NCI-H1436 treated with DMSO at 0.1 percent for 48 hours (cell line): ENCODE measurements at regions not wholly inside any gene's neighbourhood (a gene's known extent, or its start where the extent isn't known, plus 50 kb on each side); places are given as distances from the start of the nearest gene placed in this dataset.
"Not testable (repeated sequence)": the region's sequence is repeated elsewhere in the genome, so short reads cannot be mapped to it uniquely, and the experiment has no call there.

Source experiments
- DNase-seq: peaks from one replicate; lab custom pipeline; 2025; lab: John Stamatoyannopoulos, UW

DNA sequence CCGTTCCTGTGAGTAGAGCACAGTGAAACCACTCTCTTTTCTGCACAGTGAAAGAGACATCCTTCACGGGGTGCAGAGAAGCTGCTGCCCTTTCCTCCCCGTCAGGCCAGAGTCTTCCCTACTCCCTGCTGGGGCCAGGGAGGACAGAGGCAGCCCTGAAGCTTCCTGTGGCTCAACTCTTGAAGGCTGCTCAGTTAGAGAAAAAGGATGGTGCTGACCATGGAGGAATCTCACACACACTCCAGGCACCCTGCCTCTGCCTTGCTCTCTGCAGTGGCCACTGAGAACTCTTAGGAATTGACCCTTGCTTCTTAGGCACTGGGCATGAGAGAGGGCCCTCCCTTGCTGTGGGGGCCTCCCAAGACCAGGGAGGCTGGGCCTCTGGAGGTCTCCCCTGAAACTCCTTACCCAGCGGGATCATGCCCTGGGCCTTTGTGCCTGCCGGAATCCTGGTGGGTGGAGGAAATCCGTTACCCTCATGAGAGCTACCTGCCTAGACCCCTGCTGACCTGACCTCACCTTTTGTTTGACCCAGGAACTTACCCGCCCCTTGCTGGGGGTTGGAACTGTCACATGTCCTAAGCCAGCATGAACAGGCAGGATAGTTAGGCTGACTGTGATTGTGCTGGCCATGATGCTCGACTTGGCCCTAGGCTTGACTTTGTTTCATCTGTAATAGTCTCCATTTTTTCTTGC lies 65.0 kb upstream of the CD93 start:
- no peak for DNase-seq

DNA sequence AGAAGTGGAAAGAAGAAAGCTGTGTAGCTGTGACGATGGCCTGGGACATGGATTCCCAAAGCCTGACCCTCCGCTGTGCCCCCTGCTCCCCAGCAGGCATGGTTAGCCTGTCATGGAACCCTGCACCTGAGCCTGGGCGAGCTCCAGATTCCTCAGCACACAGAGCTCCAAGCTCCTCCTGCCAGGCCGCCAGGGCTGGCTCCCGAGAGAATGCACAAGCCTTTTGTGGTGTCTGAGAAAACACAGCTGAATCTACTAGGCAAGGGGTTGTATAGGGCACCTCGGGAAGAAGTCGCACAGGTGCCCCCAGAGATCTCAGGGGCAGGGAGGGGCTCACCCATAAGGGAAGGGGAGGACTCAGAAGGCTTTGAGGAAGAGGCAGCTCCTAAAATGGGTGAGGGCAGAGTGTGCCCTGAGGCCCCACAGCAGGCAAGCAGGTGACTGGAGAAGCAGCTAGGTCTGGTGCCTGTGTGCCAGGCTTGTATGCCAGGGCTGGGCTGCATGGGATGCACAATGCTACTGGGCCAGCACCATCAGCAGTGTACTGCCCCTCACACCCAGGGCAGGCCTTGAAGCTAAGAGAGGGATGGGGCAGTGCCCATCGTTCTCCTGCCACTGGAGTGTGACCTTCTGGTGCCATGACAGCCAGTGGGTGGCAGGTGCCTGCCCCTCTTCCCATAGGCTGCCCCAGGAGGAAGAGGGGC lies 64.3 kb upstream of the CD93 start:
- DNase-seq, result no peak

DNA sequence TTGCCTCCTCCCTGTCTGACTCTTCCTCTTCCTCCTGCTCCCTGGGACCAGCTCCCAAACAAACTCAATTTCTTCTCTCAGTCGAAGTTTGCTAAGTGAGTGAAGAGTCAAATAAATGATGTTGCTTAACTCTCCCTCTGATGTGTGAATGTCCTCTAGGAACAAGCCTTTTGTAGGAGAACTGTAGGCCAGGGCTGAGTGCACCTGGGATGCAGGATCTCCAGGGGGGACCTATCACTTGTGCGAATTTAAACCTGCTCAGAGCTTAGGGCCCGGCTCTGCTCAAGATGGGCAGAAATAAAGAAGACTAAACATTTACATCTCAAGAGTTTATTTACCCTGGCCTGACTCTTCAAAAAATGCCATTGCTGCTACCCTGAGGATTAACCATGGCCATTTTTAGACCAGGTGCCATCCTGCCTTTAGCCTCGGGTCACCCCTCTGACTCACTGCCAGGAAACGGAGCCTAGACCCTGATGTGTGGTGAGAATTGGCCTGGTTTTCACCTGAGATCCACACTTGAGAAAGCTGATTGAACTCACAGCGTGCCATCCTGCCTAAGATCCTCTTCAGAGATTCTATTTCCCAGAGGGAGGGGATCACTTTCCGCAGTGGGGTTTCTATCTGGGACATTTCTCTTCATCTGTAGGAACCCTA lies 63.6 kb upstream of the CD93 start:
- DNase-seq, result no peak

DNA sequence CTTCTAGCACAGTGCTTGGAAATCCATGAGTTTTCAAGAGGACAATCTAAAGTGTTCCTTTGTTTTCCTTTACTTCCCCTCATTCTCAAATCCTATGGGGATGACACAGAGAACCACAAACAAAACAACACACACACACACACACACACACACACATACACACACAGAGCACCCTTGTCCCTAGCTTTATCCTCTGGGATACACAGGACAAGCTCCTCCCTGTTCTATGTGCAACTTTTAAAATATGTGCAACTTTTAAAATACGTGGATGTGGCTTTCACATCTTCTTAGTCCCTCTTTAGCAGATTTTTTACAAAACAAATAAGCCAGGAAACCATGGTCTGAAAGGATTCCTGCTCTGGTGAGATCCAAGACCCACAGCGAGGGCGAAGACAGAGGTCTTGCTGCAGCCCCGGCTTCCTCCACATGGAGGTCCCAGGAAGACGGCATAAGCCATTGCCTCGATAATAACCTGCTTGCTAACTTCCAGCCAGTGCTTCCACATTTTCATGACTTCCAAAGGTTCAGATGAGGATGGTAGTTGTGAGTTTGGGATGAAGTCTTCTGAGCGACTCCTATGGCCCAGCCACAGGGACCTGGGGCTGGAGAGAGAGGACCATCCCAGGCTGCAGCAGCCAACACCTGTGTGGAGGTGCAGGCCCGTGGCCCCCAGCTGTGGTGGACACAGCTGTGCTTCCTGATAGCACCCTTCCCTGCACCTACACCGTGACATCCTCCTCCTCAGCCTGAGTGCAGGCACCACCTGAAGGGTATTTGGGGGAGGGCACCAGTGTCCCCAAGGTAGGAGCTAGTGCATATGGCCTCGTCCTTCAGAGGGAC lies 62.8 kb upstream of the CD93 start:
- no peak for DNase-seq

DNA sequence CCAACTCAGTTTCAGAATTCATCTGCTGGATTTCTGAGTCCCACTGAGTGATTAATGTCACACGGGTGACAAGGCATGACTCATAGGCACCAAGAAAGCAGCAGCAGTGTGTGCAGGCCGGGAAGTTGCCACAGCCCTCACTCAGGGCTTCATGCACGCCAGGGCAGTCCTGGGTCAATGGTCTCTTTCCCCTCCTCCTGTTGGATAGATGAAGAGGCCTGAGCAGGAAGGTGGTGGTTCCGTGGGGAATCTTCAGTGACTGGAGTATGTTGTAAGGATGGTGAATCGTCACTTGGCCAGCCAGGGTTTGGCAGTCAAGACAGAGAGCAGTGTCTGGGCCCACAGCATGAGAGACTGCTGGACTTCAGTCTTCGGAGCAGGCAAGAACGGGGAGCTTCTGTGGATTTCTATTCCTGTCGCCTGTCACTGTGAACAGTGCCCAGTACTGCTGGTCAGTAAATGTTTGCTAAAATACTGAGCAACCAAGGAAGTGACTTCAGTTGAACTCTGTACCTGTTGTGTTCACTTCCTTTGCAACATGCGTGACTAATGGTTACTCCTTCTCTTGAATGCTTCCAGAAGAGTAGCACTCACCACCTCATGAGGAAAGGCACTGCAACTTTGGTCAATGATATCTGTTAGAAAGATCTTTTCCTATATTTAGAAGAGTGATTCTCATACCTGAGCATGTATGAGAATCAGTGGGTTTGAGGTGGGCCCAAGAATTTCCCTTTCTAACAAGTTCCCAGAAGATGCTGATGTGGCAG lies 62.0 kb upstream of the CD93 start:
- DNase-seq, result no peak

DNA sequence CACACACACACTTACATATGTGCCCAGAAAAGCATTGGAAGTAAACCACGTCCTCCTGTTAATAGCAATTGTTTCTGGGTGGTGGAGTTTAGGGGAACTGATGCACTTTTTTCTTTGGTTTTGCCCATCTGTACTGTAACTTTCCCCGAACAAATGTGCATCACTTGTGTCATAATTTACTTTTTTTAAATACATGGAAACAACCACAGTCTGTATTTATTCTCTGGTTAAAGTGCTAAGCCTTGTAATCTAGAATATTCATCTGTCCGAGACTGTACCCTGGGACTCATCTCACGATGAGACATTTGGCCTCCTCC lies 61.5 kb upstream of the CD93 start:
- DNase-seq, result no peak

DNA sequence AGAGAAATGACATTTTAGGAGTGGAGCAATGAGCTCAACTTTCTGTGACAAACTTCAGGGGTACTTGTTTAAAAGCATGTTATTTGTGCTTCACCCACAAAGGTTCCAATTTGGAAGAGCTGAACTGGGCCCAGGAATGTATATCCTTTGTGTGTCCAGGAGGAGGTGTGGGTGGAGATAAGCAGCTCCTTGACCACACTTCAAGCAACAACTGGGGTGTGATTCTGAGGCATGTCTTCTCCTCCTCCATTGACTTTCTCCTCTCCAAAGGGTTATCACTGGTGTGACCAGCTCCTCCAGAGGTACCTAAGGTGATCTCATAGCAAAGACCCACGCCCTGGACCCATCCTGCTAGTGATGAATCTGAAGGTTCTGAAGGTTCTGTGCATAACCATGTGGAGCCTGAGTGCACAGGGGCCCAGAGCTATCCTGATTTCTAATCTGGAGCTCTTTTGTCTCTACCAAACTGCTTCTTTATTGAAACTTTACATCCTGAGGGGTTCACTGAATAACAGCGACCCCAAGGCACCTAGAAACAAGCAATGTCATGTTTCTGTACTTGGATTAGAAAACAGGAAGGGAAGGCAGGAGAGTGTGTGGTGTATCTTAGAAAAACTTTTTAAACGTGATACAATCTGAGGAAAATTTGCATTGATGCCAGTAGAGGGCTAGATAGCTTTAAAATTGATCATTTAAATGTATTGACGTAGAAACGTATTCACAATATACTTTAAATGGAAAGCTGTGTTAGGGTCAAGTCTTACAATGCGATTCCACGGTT lies 60.9 kb upstream of the CD93 start:
- DNase-seq, result no peak

DNA sequence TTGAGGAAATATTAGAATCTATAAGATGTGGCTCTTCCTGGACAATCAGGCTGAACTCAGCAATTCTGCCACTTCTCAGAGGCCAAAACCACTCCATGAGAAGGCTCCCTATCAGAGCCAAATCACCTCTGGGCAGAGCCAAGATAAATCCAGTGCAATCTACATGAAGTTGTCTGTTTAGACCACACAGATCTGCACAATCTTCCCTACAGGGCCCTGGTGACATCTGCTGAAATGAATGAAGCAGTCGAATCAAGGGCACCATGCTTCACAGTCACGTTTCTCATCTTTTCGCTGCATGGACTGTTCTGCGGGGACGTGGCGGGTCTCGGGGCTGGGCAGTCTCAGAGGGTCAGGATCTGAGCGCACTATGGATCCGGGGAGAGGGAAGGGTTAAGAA lies 60.1 kb upstream of the CD93 start:
- no peak for DNase-seq

DNA sequence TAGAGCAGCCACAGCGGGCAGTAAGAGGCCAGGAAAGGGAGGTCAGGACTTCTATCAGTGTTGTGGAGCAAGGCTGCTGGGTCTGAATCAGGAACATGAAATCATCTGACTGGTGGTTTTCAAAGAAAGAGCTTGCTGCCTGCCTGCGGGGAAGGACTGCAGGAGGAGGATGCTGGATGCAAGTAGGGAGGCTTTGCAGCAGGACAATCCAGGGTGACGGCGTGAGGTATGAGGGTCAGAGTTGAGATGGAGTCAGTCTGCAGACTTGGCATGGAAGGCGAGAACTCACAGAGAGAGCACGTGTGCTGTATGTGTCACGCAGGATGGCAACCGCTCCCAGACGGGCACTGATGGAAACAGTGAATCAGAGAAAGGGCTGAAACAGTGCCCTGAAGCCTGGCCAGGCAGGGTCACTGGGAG lies 59.2 kb upstream of the CD93 start:
- DNase-seq, result no peak

DNA sequence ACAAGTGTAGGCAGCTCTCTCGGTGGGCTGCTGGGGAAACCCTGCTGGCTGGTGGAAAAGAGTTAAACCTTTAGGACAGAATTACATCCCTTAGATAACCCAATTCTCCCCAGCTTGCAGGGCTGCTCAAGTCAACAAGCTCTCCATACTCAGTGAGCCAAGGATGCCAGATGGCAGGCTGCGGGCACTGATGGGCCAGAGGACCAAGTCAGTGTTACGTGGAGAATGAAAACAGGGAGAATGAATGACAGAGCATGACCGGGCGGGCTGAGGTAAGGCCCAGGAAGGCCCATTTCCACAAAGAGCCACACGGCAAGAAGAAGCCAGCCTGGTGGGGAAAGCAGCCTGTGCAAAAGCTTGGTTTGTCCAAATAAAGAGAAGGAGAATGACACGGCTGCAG lies 58.7 kb upstream of the CD93 start:
- DNase-seq, result no peak

DNA sequence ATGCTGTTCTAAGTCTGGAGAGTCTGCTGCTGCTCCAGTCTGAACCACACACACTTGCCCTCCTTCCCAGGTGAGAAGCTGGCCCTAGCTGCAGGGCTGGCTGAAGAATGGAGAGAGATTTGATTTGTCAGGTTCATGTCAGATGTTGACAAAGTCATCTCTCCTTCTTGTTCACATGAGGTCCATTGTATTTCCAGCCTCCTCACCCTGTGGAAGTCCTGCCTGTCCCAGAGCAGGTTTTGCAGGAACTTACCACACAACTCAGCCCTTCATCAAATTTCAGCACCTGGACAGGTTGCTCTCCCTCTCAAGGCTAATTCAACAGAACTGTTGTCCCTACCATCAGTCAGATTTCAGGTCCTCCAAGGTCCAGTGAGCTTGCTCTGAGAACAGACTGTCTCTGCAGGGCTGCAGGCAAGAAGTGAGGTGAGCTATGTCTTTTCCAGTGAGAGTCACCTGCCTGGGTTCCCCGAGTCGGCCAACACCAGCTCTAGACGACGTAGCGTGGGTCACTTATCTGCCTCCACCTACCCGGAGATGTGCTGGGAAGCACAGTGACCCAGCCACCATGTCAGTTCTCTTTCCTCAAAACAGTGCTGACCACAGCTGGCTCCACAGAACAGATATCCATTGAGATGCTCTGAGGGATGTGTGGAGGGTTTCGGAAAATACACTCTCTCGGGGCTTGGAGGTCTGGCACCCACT lies 58.0 kb upstream of the CD93 start:
- DNase-seq, result no peak

DNA sequence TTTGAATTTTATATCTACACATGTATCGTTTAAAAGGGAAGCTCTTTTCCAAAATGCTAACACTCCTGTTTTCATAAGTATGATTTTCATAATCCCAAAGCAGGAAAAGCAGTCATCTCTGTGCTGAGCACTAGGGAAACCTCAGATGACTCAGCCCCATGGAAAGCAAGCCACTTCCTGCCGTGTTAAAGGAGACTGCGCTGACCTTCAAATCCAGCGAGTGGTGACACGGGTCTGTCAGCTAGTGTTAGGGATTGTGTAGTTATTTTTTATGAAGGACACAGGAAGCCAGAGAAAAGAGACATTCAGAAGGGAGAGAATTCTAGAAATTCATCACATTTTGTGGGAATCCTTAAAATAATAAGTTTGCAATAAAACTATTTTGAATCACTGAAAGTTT lies 57.0 kb upstream of the CD93 start:
- DNase-seq, result no peak

DNA sequence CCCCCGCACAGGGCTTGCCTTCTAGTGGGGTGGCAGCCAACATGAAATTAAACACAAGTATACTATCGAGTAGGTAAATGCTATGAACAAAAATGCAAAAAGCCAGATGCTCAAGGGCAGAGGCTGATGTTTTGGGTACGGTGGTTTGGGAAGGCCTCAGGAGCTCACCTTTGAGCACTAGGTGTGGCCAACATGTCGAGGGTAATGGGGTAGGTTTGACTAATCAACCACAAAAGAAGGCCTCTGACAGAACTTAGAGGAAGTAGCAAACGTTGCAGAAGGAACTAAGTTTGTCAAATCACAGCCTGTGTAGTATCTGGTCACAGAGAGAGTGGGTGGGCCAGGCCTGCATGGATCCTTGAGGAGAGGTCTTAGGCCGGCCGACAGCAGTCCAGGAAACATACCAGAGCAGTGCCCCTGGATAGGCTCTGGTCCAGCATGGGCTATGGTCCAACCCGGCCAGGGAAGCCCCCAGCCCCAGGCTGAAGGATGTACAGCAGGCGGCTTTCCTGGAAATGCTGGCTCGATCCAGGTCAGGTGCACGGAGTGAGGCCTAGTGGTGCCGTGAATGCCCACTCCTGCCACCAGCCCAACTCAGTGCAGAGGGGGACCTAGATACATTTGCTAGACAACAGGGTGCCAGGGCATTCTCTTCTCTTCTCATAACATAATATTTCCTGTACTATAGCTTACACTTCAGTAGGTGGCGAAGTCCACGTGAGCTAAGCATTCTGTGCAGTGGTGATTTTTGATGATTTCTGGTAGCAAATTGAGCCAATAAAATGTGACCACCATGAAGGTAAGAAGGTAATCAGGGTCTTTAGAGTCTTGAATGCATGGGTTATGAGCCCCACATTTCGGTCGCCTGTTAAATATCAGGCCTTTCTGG lies 56.3 kb upstream of the CD93 start:
- DNase-seq, result no peak

DNA sequence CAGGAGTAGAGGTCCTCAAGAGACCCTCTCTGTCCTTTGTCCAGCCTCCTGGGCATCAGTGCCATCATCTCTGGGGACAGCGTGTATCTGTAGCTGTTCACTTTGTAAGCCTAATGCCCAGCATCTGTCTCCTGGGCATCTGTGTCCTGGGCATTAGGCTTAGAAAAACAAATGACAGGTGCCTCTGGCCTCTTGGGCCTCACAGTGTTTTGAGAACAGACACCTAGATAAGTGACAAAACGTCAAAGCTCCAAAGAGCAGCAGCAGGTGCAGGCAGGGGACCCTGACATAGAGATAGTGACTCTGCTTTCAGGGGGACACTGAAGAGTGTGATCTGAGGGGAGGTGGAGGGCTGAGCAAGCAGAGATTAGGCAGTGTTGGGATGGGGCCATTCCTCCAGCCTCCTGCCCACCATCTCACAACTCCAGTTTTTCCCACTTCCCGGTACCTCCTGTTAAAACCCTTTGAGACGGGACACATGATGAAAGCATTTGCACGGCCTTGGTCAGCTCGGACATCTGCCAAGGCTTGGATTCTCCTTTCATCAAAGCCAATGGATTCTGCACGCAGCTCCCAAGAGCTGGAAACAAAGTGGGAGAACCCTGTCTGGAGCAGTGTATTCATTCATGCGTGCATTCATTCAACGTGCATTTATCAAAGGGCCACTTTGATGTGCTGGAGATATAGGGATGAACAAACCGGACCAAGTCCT lies 55.5 kb upstream of the CD93 start:
- no peak for DNase-seq

DNA sequence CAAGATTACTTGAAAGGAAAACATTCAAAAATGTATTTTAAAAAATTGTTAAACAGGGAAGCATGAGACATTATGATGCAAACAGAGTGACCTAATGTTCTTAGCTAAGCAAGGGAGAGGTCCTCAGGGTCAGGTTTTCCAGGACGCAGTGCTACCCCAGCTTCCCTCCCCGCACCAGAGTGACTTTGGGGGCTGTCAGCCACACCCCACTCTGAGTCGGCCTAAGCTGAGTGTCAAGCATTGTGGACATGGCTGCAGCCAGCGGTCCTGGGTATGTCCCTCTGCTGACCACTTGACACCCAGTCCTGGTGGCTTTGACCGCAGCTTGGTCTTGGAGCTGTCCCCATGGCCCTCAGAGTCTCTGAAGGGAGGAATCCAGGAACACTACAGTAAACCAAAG lies 54.9 kb upstream of the CD93 start:
- DNase-seq, result no peak

DNA sequence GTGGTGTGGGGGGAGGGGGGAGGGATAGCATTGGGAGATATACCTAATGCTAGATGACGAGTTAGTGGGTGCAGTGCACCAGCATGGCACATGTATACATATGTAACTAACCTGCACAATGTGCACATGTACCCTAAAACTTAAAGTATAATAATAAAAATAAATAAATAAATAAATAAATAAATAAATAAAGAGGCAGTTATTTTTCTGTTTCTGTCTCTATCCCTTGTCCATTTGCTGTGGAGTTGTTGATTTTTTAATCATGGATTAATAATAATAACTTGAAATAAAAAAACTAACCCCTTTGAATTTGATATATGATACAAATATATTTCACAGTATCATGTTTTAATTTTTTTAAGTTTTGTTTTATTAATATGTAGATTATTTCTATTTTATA lies 53.9 kb upstream of the CD93 start:
- DNase-seq, result not testable (repeated sequence)

DNA sequence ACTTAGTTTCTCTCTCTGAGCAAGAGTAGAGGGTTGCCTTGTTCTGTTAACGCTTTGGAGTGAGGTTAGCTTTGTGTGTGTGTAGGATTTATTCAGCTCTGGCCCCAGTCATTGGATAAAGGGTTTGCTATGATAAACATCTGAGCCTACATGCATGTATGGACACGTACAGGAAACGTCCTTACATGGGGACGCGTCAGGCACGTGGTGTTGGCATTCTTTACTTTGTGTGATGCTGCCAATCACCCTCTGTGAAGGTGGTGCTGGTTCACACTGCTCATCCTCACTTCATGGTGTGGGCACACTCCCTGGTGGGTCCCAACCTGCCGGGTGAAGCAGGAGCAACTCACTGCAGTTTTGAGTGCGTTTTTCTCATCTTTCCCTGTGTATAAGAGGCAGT lies 53.4 kb upstream of the CD93 start:
- peak; percentile 25 for DNase-seq

DNA sequence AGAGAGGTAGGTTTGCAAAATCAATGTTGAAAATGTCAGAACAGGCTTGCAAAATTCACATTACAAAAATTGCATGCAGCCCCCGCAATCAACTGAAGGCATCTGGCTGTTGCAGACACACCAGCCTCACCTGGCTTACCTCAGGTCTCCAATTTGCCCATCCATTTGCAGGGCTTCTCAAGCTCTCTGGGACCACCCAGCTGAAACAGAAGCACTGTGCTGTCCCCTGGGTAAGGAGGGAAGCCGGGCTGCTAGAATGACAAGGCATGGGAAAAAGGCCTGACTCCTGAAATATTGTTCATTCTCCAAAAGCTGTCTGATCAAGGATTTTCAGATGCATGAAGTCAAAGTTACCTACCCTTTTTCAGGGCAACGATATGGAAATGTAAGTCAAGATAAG lies 52.6 kb upstream of the CD93 start:
- no peak for DNase-seq

DNA sequence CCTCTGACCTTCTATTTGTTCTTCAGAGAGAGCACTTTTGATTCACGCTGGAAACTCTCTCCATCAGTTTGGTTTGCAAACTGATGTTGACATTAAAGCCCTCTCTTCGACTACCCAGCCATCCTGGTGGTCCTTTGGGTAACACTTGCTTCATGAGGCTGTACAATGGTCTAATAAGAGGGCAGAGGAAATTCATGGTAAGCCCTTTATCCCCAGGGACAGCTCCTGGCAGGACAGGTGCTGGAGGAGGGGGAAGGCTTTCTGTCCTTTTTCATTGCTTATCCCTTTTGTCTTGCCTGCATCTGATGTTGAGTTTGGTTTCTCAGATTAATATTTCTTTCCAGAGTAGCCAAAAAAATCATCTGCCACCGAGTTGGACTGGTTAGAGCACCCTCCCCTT lies 52.1 kb upstream of the CD93 start:
- no peak for DNase-seq
